ENCODE measurements at regions not wholly inside any gene's neighbourhood (a gene's known extent, or its start where the extent isn't known, plus 50 kb on each side); places are given as distances from the start of the nearest gene placed in this dataset.
A peak's percentile ranks its signal among the peaks of the same experiment; 100 is the strongest.

DNA sequence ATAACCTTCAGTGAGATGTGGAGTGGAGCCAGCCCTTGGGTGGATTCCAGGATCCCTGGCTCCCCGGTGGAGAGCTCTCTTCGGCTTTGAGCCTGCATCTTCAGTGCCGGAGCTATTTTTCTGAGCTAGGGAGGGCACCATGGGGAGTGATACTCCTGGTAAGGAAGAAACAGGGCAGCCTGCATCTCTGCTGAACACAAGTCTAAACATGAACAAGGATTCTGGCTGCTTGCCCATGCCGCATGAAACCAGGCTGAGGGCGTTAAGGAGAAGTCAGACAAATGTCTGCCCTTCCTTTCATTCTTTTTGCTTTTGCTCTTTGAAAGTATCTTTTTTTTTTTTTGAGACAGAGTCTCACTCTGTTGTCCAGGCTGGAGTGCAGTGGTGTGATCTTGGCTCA lies 60.4 kb downstream of the EVX1 start:
- H3K4me3 ChIP-seq (replicated peaks in 1 of 4; ENCODE audit: control extremely low read depth in 1 of 4, insufficient read depth in 1 of 4, low read depth in 3 of 4, low read length in 4 of 4) = no peak overlapping the region
- H4K20me1 ChIP-seq (ENCODE audit: control insufficient read depth, extremely low read depth, insufficient read depth, low read length) = no peaks in the 10 kb centered on the region
- DNase-seq (ENCODE audit: low read depth in 2 of 2) = peak in 1 of 2 donors; percentile 18
- H3K9me3 ChIP-seq (ENCODE audit: control insufficient read depth, insufficient read depth, low read depth, low read length) = no peaks in the 10 kb centered on the region
- H3K4me1 ChIP-seq (ENCODE audit: control insufficient read depth, extremely low read depth, insufficient read depth, low read length) = no peaks in the 10 kb centered on the region
- no peaks in the 10 kb centered on the region for H3K27me3 ChIP-seq (ENCODE audit: control insufficient read depth, insufficient read depth, low read length)
- no peaks in the 10 kb centered on the region for H3K79me2 ChIP-seq (ENCODE audit: control insufficient read depth, insufficient read depth, low read length)
- no peak overlapping the region for H3K4me2 ChIP-seq (ENCODE audit: extremely low read depth, insufficient read depth, low read length)
- no peak overlapping the region for H3K9ac ChIP-seq (ENCODE audit: insufficient read depth, low read length)
- no peak overlapping the region for H2AFZ ChIP-seq (ENCODE audit: low read length)
- TF ChIP-seq, protein P1, sequence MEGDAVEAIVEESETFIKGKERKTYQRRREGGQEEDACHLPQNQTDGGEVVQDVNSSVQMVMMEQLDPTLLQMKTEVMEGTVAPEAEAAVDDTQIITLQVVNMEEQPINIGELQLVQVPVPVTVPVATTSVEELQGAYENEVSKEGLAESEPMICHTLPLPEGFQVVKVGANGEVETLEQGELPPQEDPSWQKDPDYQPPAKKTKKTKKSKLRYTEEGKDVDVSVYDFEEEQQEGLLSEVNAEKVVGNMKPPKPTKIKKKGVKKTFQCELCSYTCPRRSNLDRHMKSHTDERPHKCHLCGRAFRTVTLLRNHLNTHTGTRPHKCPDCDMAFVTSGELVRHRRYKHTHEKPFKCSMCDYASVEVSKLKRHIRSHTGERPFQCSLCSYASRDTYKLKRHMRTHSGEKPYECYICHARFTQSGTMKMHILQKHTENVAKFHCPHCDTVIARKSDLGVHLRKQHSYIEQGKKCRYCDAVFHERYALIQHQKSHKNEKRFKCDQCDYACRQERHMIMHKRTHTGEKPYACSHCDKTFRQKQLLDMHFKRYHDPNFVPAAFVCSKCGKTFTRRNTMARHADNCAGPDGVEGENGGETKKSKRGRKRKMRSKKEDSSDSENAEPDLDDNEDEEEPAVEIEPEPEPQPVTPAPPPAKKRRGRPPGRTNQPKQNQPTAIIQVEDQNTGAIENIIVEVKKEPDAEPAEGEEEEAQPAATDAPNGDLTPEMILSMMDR (conservative IDR thresholded peaks at IDR 0.05 in 1 of 2, IDR thresholded peaks at IDR 0.05 in 1 of 2; ENCODE audit: low read depth in 1 of 2, low read length in 2 of 2) = no peak
- no peak for TF ChIP-seq EZH2 (IDR thresholded peaks at IDR 0.05; ENCODE audit: low read length, missing control alignments)
- H3K27ac ChIP-seq (ENCODE audit: insufficient read depth, low read length) = no peak overlapping the region
- H3K36me3 ChIP-seq (ENCODE audit: control insufficient read depth, insufficient read depth, low read length) = no peaks in the 10 kb centered on the region

DNA sequence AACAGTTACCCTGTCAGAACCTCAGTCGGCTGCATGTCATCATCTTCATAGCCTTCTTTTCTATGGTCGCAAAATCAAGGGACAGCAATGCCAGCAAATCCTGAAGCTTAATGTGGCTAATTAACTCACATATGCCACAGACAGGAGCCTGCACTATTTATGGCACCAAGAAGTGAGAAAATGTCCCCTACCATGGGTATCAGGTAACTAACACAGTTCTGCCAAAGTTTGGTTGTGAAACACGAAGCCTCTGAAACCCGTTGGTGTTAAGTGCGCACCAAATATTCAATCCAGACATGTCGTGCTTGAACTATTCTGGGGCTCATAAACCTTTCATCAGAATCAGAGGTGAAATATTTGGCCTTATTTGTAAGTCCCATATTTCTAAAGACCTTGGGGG lies 63.3 kb downstream of the EVX1 start:
- H3K9me3 ChIP-seq (ENCODE audit: control insufficient read depth, insufficient read depth, low read depth, low read length) = no peaks in the 10 kb centered on the region
- no peak overlapping the region for H3K9ac ChIP-seq (ENCODE audit: insufficient read depth, low read length)
- no peaks in the 10 kb centered on the region for H3K36me3 ChIP-seq (ENCODE audit: control insufficient read depth, insufficient read depth, low read length)
- no peaks in the 10 kb centered on the region for H3K4me1 ChIP-seq (ENCODE audit: control insufficient read depth, extremely low read depth, insufficient read depth, low read length)
- TF ChIP-seq, protein P1 (conservative IDR thresholded peaks at IDR 0.05 in 1 of 2, IDR thresholded peaks at IDR 0.05 in 1 of 2; ENCODE audit: low read depth in 1 of 2, low read length in 2 of 2) = no peak
- no peak for TF ChIP-seq EZH2 (IDR thresholded peaks at IDR 0.05; ENCODE audit: low read length, missing control alignments)
- no peaks in the 10 kb centered on the region for H4K20me1 ChIP-seq (ENCODE audit: control insufficient read depth, extremely low read depth, insufficient read depth, low read length)
- H3K4me3 ChIP-seq (replicated peaks in 1 of 4; ENCODE audit: control extremely low read depth in 1 of 4, insufficient read depth in 1 of 4, low read depth in 3 of 4, low read length in 4 of 4) = no peak overlapping the region
- no peak overlapping the region for H3K27ac ChIP-seq (ENCODE audit: insufficient read depth, low read length)
- no peak overlapping the region for H3K4me2 ChIP-seq (ENCODE audit: extremely low read depth, insufficient read depth, low read length)
- H3K27me3 ChIP-seq (ENCODE audit: control insufficient read depth, insufficient read depth, low read length) = no peaks in the 10 kb centered on the region
- DNase-seq (ENCODE audit: low read depth in 2 of 2) = no peak
- H2AFZ ChIP-seq (ENCODE audit: low read length) = no peak overlapping the region
- no peaks in the 10 kb centered on the region for H3K79me2 ChIP-seq (ENCODE audit: control insufficient read depth, insufficient read depth, low read length)

DNA sequence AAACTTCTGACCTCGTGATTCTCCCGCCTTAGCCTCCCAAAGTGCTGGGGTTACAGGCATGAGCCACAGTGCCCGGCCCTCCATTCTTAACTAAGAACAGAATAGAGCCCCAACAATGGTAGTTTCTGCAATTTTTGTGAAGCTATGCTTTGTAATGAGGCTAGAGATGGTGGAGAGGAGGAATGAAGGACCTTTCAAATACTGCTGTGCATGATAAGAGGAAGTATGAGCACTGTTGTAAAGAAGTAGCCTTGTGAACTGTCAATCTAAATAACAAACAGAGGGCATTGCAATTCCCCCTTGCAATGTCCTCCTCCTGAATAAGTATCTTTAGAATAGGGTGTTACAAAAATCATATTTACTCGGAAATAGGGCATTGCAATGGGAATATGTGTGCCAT lies 70.2 kb downstream of the EVX1 start:
- Histone ChIP-seq H4K20me1 (ENCODE audit: control insufficient read depth, extremely low read depth, insufficient read depth, low read length) (no peaks in the 10 kb centered on the region), H3K9ac (ENCODE audit: insufficient read depth, low read length) (no peak overlapping the region), H3K4me2 (ENCODE audit: extremely low read depth, insufficient read depth, low read length) (no peak overlapping the region), H3K36me3 (ENCODE audit: control insufficient read depth, insufficient read depth, low read length) (no peaks in the 10 kb centered on the region), H3K79me2 (ENCODE audit: control insufficient read depth, insufficient read depth, low read length) (no peaks in the 10 kb centered on the region), H3K4me1 (ENCODE audit: control insufficient read depth, extremely low read depth, insufficient read depth, low read length) (no peaks in the 10 kb centered on the region), H3K9me3 (ENCODE audit: control insufficient read depth, insufficient read depth, low read depth, low read length) (no peaks in the 10 kb centered on the region), H3K27ac (ENCODE audit: insufficient read depth, low read length) (no peak overlapping the region), H3K27me3 (ENCODE audit: control insufficient read depth, insufficient read depth, low read length) (no peaks in the 10 kb centered on the region), H3K4me3 (replicated peaks in 1 of 4; ENCODE audit: control extremely low read depth in 1 of 4, insufficient read depth in 1 of 4, low read depth in 3 of 4, low read length in 4 of 4) (no peak overlapping the region), H2AFZ (ENCODE audit: low read length) (no peak overlapping the region)
- no peak for DNase-seq (ENCODE audit: low read depth in 2 of 2)
- no peak for TF ChIP-seq EZH2 (IDR thresholded peaks at IDR 0.05; ENCODE audit: low read length, missing control alignments)
- TF ChIP-seq, protein P1 (conservative IDR thresholded peaks at IDR 0.05 in 1 of 2, IDR thresholded peaks at IDR 0.05 in 1 of 2; ENCODE audit: low read depth in 1 of 2, low read length in 2 of 2) = no peak

All from fibroblast of lung (primary cell).